SK-N-SH (cell line): ENCODE measurements at regions not wholly inside any gene's neighbourhood (a gene's known extent, or its start where the extent isn't known, plus 50 kb on each side); places are given as distances from the start of the nearest gene placed in this dataset.

Experiments used
- CTCF ChIA-PET: fragments of 300-600, 350-600 bp; formaldehyde crosslinking; extraction: SDS; loops from one replicate; lab custom pipeline; 2021; lab: Yijun Ruan, JAX
- POLR2A ChIA-PET: fragments of 350-600 bp; sonication (Branson Sonifier 250); formaldehyde crosslinking; extraction: SDS; loops from one replicate; lab custom pipeline; 2020; ENCODE audit warnings: antibody characterized with exemption, inconsistent platforms; lab: Yijun Ruan, JAX
- DNase-seq: peaks from one replicate; pipeline ENCODE4 v3.0.0; 2012
- H2AFZ ChIP-seq: fragments of 200-600 bp; sonication (generic); 2 replicates; pipeline ENCODE4 v1.8.1; 2016; ENCODE audit warnings: antibody characterized with exemption, mild to moderate bottlenecking, low read depth
- H3F3A ChIP-seq: fragments of 200-600 bp; sonication (generic); replicated peaks from 2 replicates; pipeline ENCODE3; 2016; ENCODE audit warnings: antibody characterized with exemption, mild to moderate bottlenecking; ENCODE audit not compliant: insufficient read depth
- H3K27ac ChIP-seq, 2 experiments: fragments of 200-500 bp in 1 of 2; fragments of 200-600 bp in 1 of 2; sonication (Bioruptor generic) in 1 of 2; sonication (generic), shearing (Covaris generic) in 1 of 2; 2 replicates each; pipeline versions ENCODE4 v1.5.1 to v1.6.1; 2014 to 2016; ENCODE audit warnings: low read depth in 2 of 2, inconsistent platforms in 1 of 2, low read length in 1 of 2, mild to moderate bottlenecking in 1 of 2, mixed read lengths in 1 of 2
- H3K27me3 ChIP-seq: fragments of 200-600 bp; sonication (generic), shearing (Covaris generic); 2 replicates; pipeline ENCODE4 v1.6.1; 2016; ENCODE audit warnings: mixed run types; ENCODE audit not compliant: insufficient read depth
- H3K36me3 ChIP-seq, 2 experiments: fragments of 200-500 bp in 1 of 2; fragments of 200-600 bp in 1 of 2; sonication (Bioruptor generic) in 1 of 2; sonication (generic) in 1 of 2; replicated peaks in 1 of 2; 2 replicates each; pipeline versions ENCODE3 to v1.5.1; 2014 to 2016; ENCODE audit warnings: low read length in 1 of 2, mild to moderate bottlenecking in 1 of 2; ENCODE audit not compliant: insufficient read depth in 2 of 2, control insufficient read depth in 1 of 2
- H3K4me1 ChIP-seq, 2 experiments: fragments of 200-500 bp in 1 of 2; fragments of 200-600 bp in 1 of 2; sonication (Bioruptor generic) in 1 of 2; sonication (generic), shearing (Covaris generic) in 1 of 2; 2 replicates each; pipeline versions ENCODE4 v1.5.1 to v1.6.1; 2014 to 2016; ENCODE audit warnings: low read depth in 1 of 2, low read length in 1 of 2, mixed run types in 1 of 2; ENCODE audit not compliant: insufficient read depth in 2 of 2, control insufficient read depth in 1 of 2
- H3K4me2 ChIP-seq: fragments of 200-600 bp; sonication (generic), shearing (Covaris generic); 2 replicates; pipeline ENCODE4 v1.6.1; 2017; ENCODE audit warnings: mixed run types
- H3K4me3 ChIP-seq, 2 experiments: fragments of 200-500 bp in 1 of 2; fragments of 200-600 bp in 1 of 2; sonication (Bioruptor generic) in 1 of 2; sonication (generic), shearing (Covaris generic) in 1 of 2; 2 replicates each; pipeline versions ENCODE4 v1.5.1 to v1.8.1; 2014 to 2016; ENCODE audit warnings: low read depth in 2 of 2, inconsistent platforms in 1 of 2, low read length in 1 of 2, mild to moderate bottlenecking in 1 of 2, mixed read lengths in 1 of 2, moderate library complexity in 1 of 2
- H3K79me2 ChIP-seq: fragments of 200-600 bp; sonication (generic); 2 replicates; pipeline ENCODE4 v1.8.1; 2017; ENCODE audit warnings: mild to moderate bottlenecking; ENCODE audit not compliant: insufficient read depth
- H3K9ac ChIP-seq: fragments of 200-600 bp; sonication (generic); 2 replicates; pipeline ENCODE4 v1.6.1; 2017; ENCODE audit warnings: mixed run types
- H3K9me2 ChIP-seq: fragments of 200-600 bp; sonication (generic); 2 replicates; pipeline ENCODE4 v1.6.1; 2017; ENCODE audit warnings: mixed run types
- H3K9me3 ChIP-seq: fragments of 200-600 bp; sonication (generic); 2 replicates; pipeline ENCODE4 v1.6.1; 2017; ENCODE audit warnings: mixed run types, mild to moderate bottlenecking, moderate library complexity
- H4K20me1 ChIP-seq: fragments of 200-600 bp; sonication (generic); 2 replicates; pipeline ENCODE4 v1.6.1; 2017; ENCODE audit warnings: mild to moderate bottlenecking, mixed run types; ENCODE audit not compliant: insufficient read depth
- CHD2 ChIP-seq: fragments of 150-350 bp; IDR thresholded peaks from 2 replicates; pipeline ENCODE4 v1.6.1; 2018; ENCODE audit warnings: low read length; ENCODE audit not compliant: partially characterized antibody
- CTCF ChIP-seq: fragments of 200-600 bp; sonication (generic); IDR thresholded peaks from 2 replicates; pipeline ENCODE4 v1.6.1; 2017; ENCODE audit warnings: antibody characterized with exemption, mild to moderate bottlenecking, moderate library complexity
- EZH2phosphoT487 ChIP-seq: fragments of 200-600 bp; sonication (generic); IDR thresholded peaks from 2 replicates; pipeline ENCODE4 v1.6.1; 2017; ENCODE audit warnings: low read depth, mixed run types, mild to moderate bottlenecking, antibody characterized with exemption, moderate library complexity, borderline replicate concordance
- GABPA ChIP-seq: IDR thresholded peaks from 2 replicates; pipeline ENCODE4 v1.4.0; 2012; ENCODE audit warnings: low read depth, mild to moderate bottlenecking
- JUND ChIP-seq: IDR thresholded peaks from 2 replicates; pipeline ENCODE4 v1.4.0; 2012
- MEF2A ChIP-seq: IDR thresholded peaks from 2 replicates; pipeline ENCODE4 v1.4.0; 2012; ENCODE audit warnings: low read depth, borderline replicate concordance
- MXI1 ChIP-seq: IDR thresholded peaks from 2 replicates; pipeline ENCODE4 v1.6.1; 2012; ENCODE audit warnings: mild to moderate bottlenecking, low read depth, low read length, improper control_type of control experiment
- NFIC ChIP-seq: IDR thresholded peaks from 2 replicates; pipeline ENCODE4 v1.4.0; 2012; ENCODE audit warnings: borderline replicate concordance
- NRF1 ChIP-seq: IDR thresholded peaks from 2 replicates; pipeline ENCODE4 v1.6.1; 2012; ENCODE audit warnings: low read depth, mild to moderate bottlenecking, low read length
- POLR2AphosphoS5 ChIP-seq: IDR thresholded peaks from 2 replicates; pipeline ENCODE4 v1.6.1; 2012; ENCODE audit warnings: low read depth, low read length
- RCOR1 ChIP-seq: fragments of 150-350 bp; IDR thresholded peaks from 2 replicates; pipeline ENCODE4 v1.6.1; 2017; ENCODE audit warnings: antibody characterized with exemption, low read length
- RXRA ChIP-seq: IDR thresholded peaks from 2 replicates; pipeline ENCODE4 v1.4.0; 2012; ENCODE audit warnings: low read depth, mild to moderate bottlenecking, borderline replicate concordance
- SMC3 ChIP-seq: IDR thresholded peaks from 2 replicates; pipeline ENCODE4 v1.6.1; 2012; ENCODE audit warnings: low read depth, low read length, improper control_type of control experiment
- TAF1 ChIP-seq: IDR thresholded peaks from 2 replicates; pipeline ENCODE4 v1.6.1; 2012; ENCODE audit warnings: low read depth, mild to moderate bottlenecking, low read length, moderate library complexity, borderline replicate concordance
- TCF12 ChIP-seq: IDR thresholded peaks from 2 replicates; pipeline ENCODE4 v1.4.0; 2012
- TEAD4 ChIP-seq: IDR thresholded peaks from 2 replicates; pipeline ENCODE4 v1.4.0; 2012; ENCODE audit warnings: mild to moderate bottlenecking, borderline replicate concordance; ENCODE audit not compliant: insufficient read depth
- USF2 ChIP-seq: fragments of 150-350 bp; IDR thresholded peaks from 2 replicates; pipeline ENCODE4 v1.6.1; 2017; ENCODE audit warnings: antibody characterized with exemption, low read length, low read depth, borderline replicate concordance
- YY1 ChIP-seq: IDR thresholded peaks from 2 replicates; pipeline ENCODE4 v1.4.0; 2012; ENCODE audit warnings: low read depth, mild to moderate bottlenecking
- WGBS: methylation state at CpG from one replicate; pipeline ENCODE4 v1.1.6; 2017; ENCODE audit warnings: low lambda C conversion rate; 5-methylcytosine and 5-hydroxymethylcytosine counted together

DNA sequence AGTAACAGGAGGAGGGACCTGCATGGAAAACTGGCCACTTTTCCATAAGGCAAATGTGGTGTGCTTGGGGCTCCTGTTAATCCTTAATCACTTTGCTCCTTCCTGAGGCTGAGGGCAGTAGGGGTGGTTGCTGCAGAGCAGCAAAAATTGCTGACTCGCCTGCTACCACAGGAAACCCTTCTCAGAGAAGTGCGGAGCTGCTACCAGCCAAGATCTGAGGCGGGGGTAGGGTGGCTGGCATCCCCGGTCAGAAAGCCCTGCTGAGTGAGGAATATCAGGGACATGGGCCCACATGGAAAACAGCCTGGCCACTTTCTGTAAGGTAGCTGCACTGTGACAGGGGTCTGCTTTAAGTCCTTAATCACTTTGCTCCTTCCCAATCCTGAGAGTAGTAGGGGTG lies 192.4 kb upstream of the GHR start:
- no peak overlapping the region for H3K4me3 ChIP-seq
- no peaks in the 10 kb centered on the region for H4K20me1 ChIP-seq
- H3F3A ChIP-seq: no peaks in the 10 kb centered on the region
- H3K4me1 ChIP-seq: no peaks in the 10 kb centered on the region
- CTCF ChIA-PET: no interaction called here
- H3K27me3 ChIP-seq: no peaks in the 10 kb centered on the region
- H3K79me2 ChIP-seq: no peaks in the 10 kb centered on the region
- WGBS: 0% methylated on average over 4 of the region's 4 CpGs
- no peak for DNase-seq
- no peak overlapping the region for H3K27ac ChIP-seq
- TF ChIP-seq MXI1 (no peak), CTCF (no peak), TCF12 (no peak), NRF1 (no peak), JUND (no peak), NFIC (no peak), POLR2AphosphoS5 (no peak), MEF2A (no peak), EZH2phosphoT487 (no peak), RCOR1 (no peak), USF2 (no peak), TAF1 (no peak)
- H3K9me2 ChIP-seq: no peaks in the 10 kb centered on the region
- H3K36me3 ChIP-seq: no peaks in the 10 kb centered on the region
- no peaks in the 10 kb centered on the region for H3K9me3 ChIP-seq
- H3K9ac ChIP-seq: no peak overlapping the region
- H2AFZ ChIP-seq: no peak overlapping the region
- H3K4me2 ChIP-seq: no peak overlapping the region
- POLR2A ChIA-PET: no interaction called here

DNA sequence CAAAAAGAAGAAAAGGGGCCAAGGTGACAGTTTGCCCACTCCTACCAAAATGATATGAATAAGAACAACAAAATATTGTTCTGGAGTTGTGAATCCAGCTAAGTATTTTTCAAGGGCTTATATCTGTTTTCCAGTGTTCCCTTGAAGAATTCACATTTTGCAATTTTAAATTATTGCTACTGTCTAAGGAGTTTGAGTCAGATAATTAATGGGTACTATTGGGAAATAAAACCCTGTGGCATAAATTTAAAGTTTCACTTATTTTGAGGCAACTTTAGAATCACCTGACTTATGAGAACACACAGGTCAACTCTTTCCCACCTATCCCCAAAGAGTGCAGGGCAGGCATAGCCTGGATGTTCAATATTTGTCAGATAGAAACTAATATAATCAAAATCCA lies 188.0 kb upstream of the GHR start:
- Histone ChIP-seq H3K4me3 (no peak overlapping the region), H2AFZ (no peak overlapping the region), H3K79me2 (no peaks in the 10 kb centered on the region), H3K4me1 (no peaks in the 10 kb centered on the region), H3F3A (no peaks in the 10 kb centered on the region), H3K27me3 (no peaks in the 10 kb centered on the region), H3K36me3 (no peaks in the 10 kb centered on the region), H3K4me2 (no peak overlapping the region), H3K9me3 (no peaks in the 10 kb centered on the region), H3K27ac (no peak overlapping the region), H3K9ac (no peak overlapping the region), H4K20me1 (no peaks in the 10 kb centered on the region), H3K9me2 (no peaks in the 10 kb centered on the region)
- ChIA-PET POLR2A (no interaction called here), CTCF (interaction anchor here (0.6 kb wide), 1 partner anchor 68 kb away, joined by 3 read pairs; no protein-coding TSS in a partner anchor)
- no peak for TF ChIP-seq RXRA
- TF ChIP-seq NRF1: no peak
- no peak for TF ChIP-seq MXI1
- TF ChIP-seq CTCF: no peak
- TF ChIP-seq SMC3: no peak
- TF ChIP-seq TEAD4: no peak
- no peak for TF ChIP-seq YY1
- no peak for TF ChIP-seq CHD2
- no peak for TF ChIP-seq RCOR1
- TF ChIP-seq GABPA: no peak
- DNase-seq: no peak
